ENCODE measurements at regions not wholly inside any gene's neighbourhood (a gene's known extent, or its start where the extent isn't known, plus 50 kb on each side); places are given as distances from the start of the nearest gene placed in this dataset.

GRCh38 chr6:113288409-113288808, 568.7 kb upstream of the MARCKS start:
- in situ Hi-C loops (cut with HindIII; ENCODE audit: low pct_unique_long_range_greater_than_20kb, low sequenced_read_pairs) = no loop called here
- TF ChIP-seq JUND (IDR thresholded peaks at IDR 0.05; ENCODE audit: low read depth) = no peak
- no peak for DNase-seq (ENCODE audit: low read depth in 1 of 2, low spot score in 1 of 2)

GRCh38 chr6:113289166-113289565, 568.0 kb upstream of the MARCKS start:
- TF ChIP-seq JUND (IDR thresholded peaks at IDR 0.05; ENCODE audit: low read depth) = no peak
- in situ Hi-C loops (cut with HindIII; ENCODE audit: low pct_unique_long_range_greater_than_20kb, low sequenced_read_pairs) = no loop called here
- no peak for DNase-seq (ENCODE audit: low read depth in 1 of 2, low spot score in 1 of 2)

DNA sequence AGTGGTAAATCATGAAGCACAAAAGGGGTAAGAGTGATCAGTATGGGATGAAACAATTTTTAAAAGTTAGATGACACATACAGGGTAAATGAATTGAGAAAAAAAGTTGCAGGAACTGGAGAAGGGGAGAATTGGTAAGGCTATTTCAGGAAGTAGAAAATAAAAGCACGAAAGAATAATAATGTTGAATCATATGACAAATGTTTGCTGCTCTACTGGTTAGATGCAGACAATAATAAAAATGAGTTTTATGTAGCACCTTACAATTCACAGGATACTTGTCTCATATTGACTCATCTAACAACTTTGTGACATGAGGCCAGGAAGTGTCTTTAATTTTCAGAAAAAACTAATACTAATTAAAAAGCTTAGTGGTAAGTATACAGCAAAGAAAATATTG, 566.5 kb upstream of the MARCKS start:
- no peak for DNase-seq (ENCODE audit: low read depth in 1 of 2, low spot score in 1 of 2)
- no peak for TF ChIP-seq JUND (IDR thresholded peaks at IDR 0.05; ENCODE audit: low read depth)
- in situ Hi-C loops (cut with HindIII; ENCODE audit: low pct_unique_long_range_greater_than_20kb, low sequenced_read_pairs) = no loop called here

GRCh38 chr6:113291751-113292445, 565.2 kb upstream of the MARCKS start:
- in situ Hi-C loops (cut with HindIII; ENCODE audit: low pct_unique_long_range_greater_than_20kb, low sequenced_read_pairs) = no loop called here
- no peak for DNase-seq (ENCODE audit: low read depth in 1 of 2, low spot score in 1 of 2)

GRCh38 chr6:113292646-113293422, 564.3 kb upstream of the MARCKS start:
- TF ChIP-seq JUND (IDR thresholded peaks at IDR 0.05; ENCODE audit: low read depth) = no peak
- DNase-seq (ENCODE audit: low read depth in 1 of 2, low spot score in 1 of 2) = no peak
- in situ Hi-C loops (cut with HindIII; ENCODE audit: low pct_unique_long_range_greater_than_20kb, low sequenced_read_pairs) = no loop called here

More at GRCh38 chr6:113291751-113292445, 565.2 kb upstream of the MARCKS start:
- TF ChIP-seq JUND (IDR thresholded peaks at IDR 0.05; ENCODE audit: low read depth) = no peak

DNA sequence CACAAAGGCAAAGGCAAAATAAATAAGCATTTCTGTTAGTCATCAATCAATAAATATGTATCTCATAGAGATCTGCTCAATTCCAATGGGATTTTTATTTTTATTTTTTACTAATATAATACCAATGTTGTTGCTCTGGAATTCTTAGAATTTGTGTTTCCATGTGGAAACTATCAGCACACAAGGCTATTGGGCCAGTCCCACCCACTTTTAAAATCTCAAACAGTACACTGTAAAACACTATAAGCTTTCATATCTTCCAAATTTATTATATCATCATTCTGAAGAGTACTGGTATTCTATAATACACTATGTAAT, 563.8 kb upstream of the MARCKS start:
- no peak for DNase-seq (ENCODE audit: low read depth in 1 of 2, low spot score in 1 of 2)
- TF ChIP-seq JUND (IDR thresholded peaks at IDR 0.05; ENCODE audit: low read depth) = no peak
- in situ Hi-C loops (cut with HindIII; ENCODE audit: low pct_unique_long_range_greater_than_20kb, low sequenced_read_pairs) = no loop called here

- no peak for TF ChIP-seq JUND (IDR thresholded peaks at IDR 0.05; ENCODE audit: low read depth)
- DNase-seq (ENCODE audit: low read depth in 1 of 2, low spot score in 1 of 2) = no peak
- in situ Hi-C loops (cut with HindIII; ENCODE audit: low pct_unique_long_range_greater_than_20kb, low sequenced_read_pairs) = no loop called here
Measured at GRCh38 chr6:113299531-113299930, 557.6 kb upstream of the MARCKS start.

GRCh38 chr6:113301651-113302050, 555.5 kb upstream of the MARCKS start:
- no peak for DNase-seq (ENCODE audit: low read depth in 1 of 2, low spot score in 1 of 2)
- TF ChIP-seq JUND (IDR thresholded peaks at IDR 0.05; ENCODE audit: low read depth) = no peak
- in situ Hi-C loops (cut with HindIII; ENCODE audit: low pct_unique_long_range_greater_than_20kb, low sequenced_read_pairs) = no loop called here

- TF ChIP-seq JUND (IDR thresholded peaks at IDR 0.05; ENCODE audit: low read depth) = no peak
- no peak for DNase-seq (ENCODE audit: low read depth in 1 of 2, low spot score in 1 of 2)
- in situ Hi-C loops (cut with HindIII; ENCODE audit: low pct_unique_long_range_greater_than_20kb, low sequenced_read_pairs) = no loop called here
Measured at GRCh38 chr6:113304116-113304515, 553.0 kb upstream of the MARCKS start.

DNA sequence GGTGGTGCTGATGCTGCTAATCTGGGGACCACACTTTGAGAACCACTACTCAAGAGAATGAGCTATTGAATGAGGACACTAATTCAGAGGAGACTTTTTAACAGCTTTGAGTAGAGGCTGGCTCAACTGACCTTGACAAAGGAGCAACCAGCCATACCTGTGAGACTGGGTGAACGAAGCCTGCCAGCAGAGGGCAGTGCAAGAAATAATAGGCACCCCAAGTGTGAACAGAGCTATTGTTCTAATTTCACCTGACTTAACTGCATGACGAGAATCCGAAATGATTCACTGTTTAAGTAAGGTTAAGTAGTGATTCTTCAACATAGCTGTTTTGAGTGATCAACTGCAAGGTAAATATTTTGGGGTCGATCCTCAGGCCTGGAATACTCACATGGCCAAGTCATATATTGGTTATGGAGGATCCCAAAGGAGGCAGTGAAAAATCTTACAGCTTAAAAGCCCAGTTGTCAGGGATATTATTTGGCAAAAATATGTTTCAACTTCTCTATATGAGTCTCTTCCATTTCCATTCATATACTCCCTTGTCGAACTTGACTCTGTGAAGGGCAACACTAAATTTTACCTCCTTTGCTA, 550.5 kb upstream of the MARCKS start:
- peak in 1 of 2 experiments; percentile 54 for DNase-seq (ENCODE audit: low read depth in 1 of 2, low spot score in 1 of 2)
- in situ Hi-C loops (cut with HindIII; ENCODE audit: low pct_unique_long_range_greater_than_20kb, low sequenced_read_pairs) = no loop called here
- TF ChIP-seq JUND (IDR thresholded peaks at IDR 0.05; ENCODE audit: low read depth) = no peak

DNA sequence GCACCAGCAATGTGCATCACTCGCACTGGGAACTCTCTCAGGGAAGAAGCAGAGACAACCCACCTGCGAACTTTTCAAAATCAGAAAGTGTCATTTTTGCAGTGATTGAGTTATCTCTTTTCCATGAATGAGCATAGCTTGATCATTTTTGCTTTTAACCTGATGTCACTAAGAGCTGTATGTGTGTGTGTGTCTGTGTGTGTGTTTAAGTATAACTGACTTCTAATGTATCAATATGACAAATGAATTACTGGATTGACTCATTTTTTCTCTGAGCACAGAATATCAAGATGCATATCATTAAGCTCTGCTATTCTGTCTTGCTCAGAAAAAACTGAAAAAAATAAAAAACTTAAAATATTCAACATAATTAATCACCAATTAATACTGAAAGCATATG, 548.9 kb upstream of the MARCKS start:
- in situ Hi-C loops (cut with HindIII; ENCODE audit: low pct_unique_long_range_greater_than_20kb, low sequenced_read_pairs) = no loop called here
- TF ChIP-seq JUND (IDR thresholded peaks at IDR 0.05; ENCODE audit: low read depth) = no peak
- DNase-seq (ENCODE audit: low read depth in 1 of 2, low spot score in 1 of 2) = no peak

DNA sequence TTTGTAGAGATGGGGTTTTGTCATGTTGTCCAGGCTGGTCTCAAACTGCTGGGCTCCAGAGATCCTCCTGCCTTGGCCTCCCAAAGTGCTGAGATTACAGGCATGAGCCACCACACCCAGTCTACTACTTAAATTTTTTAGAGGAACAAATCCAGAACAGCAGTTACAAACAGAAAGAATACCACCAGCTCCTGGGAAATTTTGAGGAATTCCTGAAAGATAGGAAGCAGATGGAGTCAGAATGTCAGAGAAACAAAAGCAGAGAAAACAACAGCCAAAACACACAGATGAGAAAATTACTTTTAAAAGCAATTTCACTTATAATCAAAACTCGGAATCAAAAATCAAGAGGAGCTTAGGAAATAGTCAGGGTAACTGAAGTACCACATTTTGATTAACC, 543.3 kb upstream of the MARCKS start:
- in situ Hi-C loops (cut with HindIII; ENCODE audit: low pct_unique_long_range_greater_than_20kb, low sequenced_read_pairs) = no loop called here
- TF ChIP-seq JUND (IDR thresholded peaks at IDR 0.05; ENCODE audit: low read depth) = no peak
- no peak for DNase-seq (ENCODE audit: low read depth in 1 of 2, low spot score in 1 of 2)

GRCh38 chr6:113315165-113315564, 542.0 kb upstream of the MARCKS start:
- in situ Hi-C loops (cut with HindIII; ENCODE audit: low pct_unique_long_range_greater_than_20kb, low sequenced_read_pairs) = no loop called here
- DNase-seq (ENCODE audit: low read depth in 1 of 2, low spot score in 1 of 2) = no peak
- no peak for TF ChIP-seq JUND (IDR thresholded peaks at IDR 0.05; ENCODE audit: low read depth)
